Astrocyte of the hippocampus (primary cell): ENCODE measurements at regions not wholly inside any gene's neighbourhood (a gene's known extent, or its start where the extent isn't known, plus 50 kb on each side); places are given as distances from the start of the nearest gene placed in this dataset.

Experiments used
- DNase-seq: peaks from one replicate; pipeline ENCODE4 v3.0.0; 2011; ENCODE audit warnings: low read depth, low spot score

DNA sequence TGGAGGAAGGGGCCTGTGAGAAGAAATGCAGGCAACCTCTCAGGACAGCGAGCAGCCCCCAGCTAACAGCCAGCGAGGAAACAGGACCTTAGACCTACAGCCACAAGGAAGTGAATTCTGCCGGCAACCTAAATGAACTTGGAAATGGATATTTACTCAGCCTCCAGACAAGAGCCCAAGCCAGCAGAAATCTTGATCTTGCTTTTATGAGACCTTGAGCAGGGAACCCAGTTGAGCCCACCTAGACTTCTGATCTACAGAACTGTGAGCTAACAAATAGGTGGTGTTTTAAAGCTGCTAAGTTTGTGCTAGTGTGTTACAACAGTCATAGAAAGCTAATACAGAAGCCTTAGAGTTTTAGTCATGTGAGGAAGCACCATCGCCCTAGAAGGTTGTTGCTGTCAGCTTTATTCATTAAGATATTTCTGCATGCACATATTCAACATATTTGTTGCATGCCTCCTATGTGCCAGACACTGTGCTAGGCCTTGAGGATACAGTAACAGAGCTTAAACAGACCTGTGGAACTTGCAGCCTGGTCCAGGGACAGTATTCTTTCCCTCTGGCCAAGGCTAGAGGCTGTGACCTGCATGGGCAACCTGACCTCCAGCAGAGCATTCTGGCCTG is 50.3 kb downstream of the NALF2 start:
- no peak for DNase-seq

DNA sequence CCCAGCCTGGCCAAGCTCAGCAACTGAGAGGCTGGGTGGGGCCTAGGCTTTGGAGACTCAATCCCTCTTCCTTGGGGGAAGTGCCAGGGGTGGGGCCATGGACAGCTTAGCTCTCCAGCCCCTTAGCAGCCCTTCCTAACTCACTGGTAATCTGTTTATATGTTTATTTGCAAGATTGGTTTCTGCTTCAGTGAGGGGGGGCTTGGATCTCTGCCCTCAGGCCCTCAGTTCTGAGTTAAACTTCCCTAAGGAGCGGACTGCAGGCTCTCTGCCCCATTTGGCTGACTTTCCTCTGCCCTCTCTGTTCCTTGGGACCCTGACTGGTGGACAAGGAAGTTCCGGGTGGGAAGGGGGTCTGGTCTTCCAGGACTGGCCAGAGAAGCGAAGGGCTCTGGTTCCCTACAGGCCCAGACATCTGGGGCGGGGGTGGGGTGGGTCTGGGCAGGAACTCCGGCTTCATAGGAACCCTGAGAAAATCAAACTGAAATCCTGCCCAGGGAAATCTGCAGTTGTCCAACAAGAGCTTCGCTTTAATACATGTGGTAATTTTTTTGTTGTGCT is 51.4 kb downstream of the NALF2 start:
- no peak for DNase-seq

DNA sequence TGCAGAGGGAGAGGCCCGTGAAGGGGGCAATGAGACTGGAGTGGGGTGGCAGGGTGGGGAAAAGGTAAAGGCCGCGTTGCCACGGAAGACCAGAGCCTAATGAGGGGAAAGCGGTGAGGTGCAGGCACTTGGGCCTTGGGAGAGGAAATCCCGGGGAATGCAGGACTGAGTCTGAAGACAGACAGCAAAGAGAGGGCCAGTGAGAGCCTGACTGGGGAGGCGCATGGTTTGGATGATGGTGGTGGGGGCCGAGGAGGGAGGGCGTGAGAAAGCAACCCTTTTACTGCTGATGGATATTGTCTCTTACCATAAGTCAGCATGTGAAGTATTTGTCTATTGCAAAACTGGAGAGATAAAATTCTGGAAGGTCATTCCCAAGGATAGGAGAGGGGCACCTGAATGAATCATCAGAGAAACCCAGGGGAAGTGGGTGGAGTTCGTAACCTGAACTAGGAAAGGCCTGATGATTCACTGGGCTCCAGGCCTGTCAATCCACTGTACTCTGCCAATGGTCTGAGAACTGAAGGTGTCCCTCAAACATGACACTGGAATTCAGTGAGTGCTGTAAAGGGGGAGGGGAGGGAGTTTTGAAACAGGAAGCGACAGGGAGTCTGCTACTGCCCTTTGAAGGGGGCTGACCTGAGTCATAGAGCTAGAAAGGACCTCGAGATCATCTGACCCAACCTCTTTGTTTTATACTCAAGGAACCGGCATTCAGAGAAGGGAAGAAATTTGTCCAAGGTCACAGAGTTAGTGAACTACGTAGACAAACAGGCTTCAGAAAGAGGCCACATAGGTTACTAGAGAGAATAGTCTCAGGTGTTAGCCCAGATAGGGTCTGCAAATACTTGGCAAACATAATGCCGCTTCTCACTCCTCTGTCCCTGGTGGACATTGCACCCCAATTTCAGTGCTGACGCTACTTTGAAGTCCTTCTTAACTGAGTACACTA is 52.2 kb downstream of the NALF2 start:
- peak; percentile 8 for DNase-seq

DNA sequence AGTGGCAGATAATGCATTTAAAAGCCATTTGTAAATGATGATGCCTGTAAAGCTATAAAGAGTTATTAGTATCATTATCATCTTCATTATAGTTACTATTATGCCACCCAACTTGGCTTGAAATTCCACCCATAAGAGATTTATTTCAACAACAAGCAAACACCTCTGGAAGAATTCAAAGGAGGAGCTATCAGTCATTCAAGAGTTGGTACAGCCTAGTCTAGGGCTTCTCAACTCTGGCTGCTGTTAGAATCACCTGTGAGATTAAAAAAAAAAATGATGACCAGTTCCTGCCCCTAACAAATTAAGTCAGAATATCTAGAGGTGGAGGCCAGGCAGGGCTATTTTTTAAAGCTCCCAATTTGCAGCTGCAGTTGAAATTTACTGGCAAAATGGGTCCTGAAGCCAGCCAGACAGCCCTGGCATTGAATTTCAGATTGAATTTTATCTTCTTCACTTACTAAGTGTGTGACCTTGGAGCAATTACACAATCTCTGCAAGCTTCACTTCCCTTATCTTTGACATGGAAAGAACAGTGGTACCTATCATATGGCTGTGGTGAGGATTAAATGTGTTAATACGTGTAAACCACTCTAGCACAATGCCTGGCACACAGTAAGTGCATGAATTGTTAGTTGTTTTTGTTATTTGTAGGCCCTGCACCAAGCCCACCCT is 52.9 kb upstream of the EDA start:
- no peak for DNase-seq

DNA sequence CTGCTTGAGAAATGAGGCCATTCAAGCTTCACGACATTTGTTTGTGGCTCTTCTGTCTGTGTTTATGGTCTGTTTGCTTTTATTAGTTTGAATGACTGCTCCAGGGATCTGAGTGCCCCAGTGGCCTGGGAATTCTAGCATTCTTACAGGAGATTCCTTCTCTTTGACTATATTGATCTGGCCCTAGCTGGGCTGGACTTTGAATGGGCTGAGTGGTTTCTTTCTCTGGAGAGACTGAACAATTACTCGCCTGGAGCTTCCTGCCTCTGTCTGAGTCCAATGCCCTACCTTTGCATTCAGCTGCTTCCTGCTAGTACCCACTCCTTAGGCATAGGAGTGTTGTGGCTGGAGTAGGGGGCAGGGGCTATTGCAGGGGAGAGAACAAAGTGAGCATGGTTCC is 51.2 kb upstream of the EDA start:
- no peak for DNase-seq

DNA sequence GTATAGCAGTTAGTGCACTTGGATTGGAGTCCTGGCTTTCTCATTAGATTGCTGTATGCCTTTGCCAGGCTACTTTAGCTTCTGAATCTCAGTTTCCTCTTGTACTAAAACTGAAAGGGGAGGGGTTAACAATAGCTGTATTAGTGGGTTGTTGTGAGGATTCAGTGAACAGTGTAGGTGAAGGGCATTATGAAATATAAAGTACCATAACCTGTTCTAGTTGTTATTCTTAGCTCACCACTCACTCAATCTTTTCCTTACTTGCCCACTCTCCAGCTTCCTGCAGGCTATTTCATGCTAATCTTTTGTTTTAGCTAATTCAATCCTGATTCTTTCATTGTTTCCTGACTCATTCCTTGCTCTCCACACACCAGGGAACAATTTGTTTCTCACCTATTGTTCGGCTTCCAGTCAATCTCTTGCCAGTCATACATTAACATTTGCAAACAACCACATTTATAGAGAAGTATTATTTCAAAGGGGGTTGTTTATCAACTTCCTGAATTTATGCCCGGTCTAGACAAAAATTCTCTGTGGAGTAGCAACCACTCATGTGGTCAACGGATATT is 50.6 kb upstream of the EDA start:
- DNase-seq: no peak
